HG03342 (cell line): ENCODE measurements at regions not wholly inside any gene's neighbourhood (a gene's known extent, or its start where the extent isn't known, plus 50 kb on each side); places are given as distances from the start of the nearest gene placed in this dataset.

Experiments
- ATAC-seq: cut with Tn5 transposase; IDR thresholded peaks from one replicate; pipeline ENCODE4 v1.9.1; 2021; ENCODE audit warnings: mild to moderate bottlenecking, moderate library complexity; ENCODE audit not compliant: unreplicated experiment

- no peak for ATAC-seq
These were observed 290.4 kb downstream of the AACS start for GRCh38 chr12:125355614-125356013.

- no peak for ATAC-seq
These were observed 290.9 kb downstream of the AACS start for GRCh38 chr12:125356111-125356510.

DNA sequence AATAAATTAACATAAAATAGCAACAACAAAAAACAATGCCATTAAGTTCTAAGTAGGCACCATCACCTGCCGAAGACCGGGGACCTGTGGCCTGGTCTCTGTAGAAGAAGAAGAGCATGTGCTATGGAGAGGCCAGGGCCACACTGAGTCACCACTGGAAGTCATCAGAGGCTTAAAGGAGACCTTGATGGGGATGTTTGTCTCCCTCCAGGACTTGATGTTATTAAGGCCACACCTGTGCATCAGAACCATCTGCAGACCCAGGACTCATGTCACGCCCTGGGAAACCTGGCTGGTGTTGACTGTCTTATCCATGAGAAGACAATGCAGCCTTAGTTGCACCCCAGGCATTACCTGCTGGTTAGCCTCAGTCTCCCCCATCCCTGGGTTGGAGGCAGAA is 292.3 kb downstream of the AACS start:
- no peak for ATAC-seq

DNA sequence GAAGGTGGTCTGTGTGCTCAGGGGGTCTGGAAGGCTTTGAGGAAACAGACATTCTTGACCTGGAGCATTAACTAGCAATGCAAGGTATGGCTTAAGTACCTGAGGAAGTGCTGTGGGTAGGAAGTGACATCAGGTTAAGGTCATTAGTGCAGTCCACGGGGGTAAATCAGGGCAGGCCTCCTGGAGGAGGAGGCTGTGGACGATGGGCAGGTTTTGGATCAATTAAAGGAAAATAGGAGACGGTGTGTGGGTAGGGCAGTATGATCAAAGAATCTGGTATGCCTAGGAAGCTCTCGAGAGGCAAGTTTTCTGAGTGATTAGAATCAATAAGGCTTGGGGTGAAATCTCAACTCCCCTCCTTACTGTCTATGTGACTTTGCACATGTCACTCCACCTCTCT is 295.3 kb downstream of the AACS start:
- ATAC-seq = no peak

DNA sequence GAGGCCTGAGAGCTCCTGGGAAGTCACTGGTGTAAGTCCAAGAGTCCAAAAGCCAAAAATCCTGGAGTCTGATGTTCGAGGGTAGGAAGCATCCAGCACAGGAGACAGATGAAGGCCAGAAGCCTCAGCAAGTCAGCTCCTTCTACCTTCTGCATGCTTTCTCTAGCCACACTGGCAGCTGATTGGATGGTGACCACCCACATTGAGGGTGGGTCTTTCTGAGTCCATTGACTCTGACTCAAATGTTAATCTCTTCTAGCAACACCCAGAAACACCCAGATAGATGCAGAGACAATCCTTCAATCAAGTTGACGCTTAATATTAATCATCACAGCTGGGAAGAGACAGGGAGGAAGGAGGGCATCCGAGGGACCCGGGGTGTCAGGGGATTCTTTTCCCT is 305.8 kb downstream of the AACS start:
- ATAC-seq = no peak

- no peak for ATAC-seq
These were observed 306.9 kb downstream of the AACS start for GRCh38 chr12:125372085-125372484.

- no peak for ATAC-seq
These were observed 308.1 kb downstream of the AACS start for GRCh38 chr12:125373375-125373774.

DNA sequence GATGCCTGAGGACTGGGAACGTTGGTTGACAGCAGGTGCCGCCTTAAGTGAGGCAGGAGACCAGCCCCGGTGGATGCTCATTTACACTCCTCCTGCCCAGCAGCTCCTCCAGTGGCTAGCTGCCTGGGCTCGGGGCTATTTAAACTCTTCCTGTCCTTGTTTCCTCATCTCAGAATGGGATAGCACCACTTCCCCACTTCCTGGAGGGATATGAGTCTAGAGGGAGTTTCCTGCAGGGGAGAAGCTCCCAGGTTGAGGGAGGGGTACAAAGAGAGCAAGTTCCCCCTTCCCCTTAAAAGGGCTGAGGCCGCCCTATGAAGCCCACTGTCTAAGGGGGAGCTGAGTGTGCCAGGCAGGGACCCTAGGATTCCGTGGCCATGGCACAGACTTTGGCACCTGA is 311.2 kb downstream of the AACS start:
- ATAC-seq = no peak

GRCh38 chr12:125377093-125377492 is 311.9 kb downstream of the AACS start:
- no peak for ATAC-seq

DNA sequence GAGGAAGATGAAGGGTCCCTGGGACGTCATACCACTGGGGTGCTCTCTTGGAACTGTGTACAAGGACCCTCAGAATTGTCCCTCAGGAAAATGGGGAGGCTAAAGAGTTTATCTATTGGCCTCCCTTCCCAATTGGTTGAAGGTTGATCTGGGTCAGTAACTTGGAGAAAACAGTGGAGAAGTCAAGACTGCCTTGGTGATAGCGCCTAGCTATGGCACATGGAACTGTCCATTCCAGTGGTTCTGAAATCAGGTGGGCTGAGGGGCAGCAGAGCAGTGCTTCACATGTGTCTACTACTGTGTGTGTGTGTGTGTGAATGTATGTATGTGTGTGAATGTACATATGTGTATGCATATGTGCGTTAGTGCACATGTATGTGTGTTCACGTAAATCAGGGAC is 316.1 kb downstream of the AACS start:
- no peak for ATAC-seq

GRCh38 chr12:125382926-125383325 is 317.7 kb downstream of the AACS start:
- no peak for ATAC-seq

DNA sequence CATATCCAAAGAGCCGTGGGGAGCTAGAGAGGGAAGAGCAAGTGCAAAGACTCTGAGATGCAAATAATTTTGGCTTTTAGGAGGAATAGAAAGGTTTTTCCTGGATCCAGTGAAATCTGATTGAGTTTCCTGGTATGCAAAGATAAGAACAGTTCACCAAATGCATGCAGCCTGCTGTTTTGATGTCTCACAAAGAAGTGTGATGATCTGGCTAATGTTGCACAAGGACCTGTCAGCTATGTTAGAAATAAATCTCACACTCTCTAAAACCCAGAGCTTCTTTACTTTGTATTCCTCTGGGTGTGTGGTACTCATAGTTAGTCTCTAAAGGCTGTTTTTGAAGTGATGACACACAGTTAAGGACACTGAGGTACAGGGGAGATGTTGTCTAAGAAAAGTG is 321.4 kb downstream of the AACS start:
- ATAC-seq = no peak

GRCh38 chr12:125387206-125387605 is 322.0 kb downstream of the AACS start:
- ATAC-seq = no peak

DNA sequence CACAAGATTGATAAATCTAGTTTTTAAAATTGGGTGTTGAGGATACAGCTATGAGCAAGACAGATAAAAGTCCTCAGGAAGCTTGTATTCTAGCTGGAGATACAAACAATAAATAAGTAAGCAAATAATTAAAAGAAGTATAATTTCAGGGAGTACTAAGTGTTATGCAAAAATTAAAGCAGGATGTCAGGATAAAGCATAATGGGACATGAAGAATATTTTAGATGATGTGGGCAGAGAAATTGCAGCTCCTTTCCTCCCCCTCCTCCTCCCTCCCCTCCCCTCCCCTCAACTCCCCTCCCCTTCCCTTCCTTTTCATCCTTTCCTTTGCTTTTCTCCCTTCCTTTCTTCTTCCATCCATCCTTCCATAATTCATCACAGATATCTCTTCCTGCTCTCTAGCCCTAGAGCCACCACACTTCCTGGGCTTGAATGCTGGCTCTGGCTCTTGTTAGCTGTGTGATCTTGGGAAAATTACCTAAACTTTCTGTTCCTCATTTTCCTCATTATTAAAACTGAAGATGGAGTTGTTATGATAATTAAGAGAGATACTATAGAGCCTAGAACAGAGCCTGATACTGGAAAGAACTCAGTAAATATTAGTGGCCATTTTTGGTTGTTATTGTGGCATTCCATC is 323.9 kb downstream of the AACS start:
- no peak for ATAC-seq

DNA sequence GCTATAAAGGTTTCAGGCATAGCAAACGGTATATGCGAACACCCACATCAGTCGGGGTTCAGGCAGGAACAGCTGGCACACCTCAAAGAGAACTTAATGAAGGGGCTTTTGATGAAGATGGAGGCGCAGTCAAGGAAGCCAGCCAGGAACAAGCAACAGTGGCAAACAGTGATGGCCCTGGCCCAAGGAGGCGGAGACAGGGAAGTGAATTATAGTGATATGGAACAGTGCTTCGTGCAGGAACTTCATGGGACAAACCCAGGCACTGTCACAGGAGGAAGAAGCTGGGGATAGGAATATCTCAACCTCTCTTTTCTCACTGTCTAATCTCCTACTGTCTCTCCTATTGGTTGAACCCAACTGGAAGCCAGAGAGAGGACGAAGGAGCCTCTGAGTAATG is 328.3 kb downstream of the AACS start:
- ATAC-seq = no peak

DNA sequence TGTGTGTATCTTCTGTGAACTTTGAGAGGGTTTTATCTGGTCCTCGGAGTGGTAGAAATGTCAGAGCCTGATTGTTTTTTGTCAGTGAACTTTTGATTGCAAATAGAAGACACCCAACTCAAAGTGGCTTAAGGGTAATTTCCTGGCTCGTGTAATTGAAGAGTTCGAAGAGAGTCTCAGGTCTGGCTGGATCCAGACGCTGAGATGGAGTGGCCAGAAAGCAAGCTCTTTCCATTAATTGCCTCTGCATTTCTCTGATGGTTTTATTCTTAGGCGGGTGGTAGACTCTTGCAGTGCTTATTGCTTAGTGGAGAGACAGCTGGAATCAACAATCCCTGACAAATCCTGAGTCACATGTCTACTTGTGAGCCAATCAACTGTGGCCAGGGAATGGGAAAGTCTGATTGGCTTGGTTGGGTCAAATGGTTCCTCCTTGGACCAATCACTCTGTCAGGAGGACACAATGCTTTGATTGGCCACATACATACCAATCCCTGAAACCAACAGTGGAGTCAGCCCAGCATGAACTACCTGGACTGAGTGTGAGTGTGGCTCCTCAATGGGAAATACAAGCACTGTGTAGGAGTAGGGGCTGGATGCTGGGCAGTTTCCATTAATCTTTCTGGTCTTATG is 330.5 kb downstream of the AACS start:
- no peak for ATAC-seq

DNA sequence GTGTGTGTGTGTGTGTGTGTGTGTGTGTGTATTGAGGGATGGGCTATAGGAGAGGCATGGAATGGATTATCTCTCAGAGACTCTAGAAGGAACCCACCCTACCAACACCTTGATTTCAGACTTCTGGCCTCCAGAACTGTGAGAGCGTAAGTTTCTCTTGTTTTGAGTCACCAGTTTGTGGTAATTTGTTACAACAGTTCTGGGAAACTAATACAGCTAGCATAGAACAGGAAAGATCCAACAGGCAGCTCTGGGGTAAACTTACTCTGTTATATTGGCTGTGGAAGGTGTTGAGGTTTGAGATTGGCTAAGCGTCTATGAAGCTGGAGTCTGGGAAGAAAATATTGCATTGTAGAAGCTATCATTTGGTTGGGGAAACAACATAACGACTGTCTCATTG is 334.3 kb downstream of the AACS start:
- ATAC-seq = no peak

DNA sequence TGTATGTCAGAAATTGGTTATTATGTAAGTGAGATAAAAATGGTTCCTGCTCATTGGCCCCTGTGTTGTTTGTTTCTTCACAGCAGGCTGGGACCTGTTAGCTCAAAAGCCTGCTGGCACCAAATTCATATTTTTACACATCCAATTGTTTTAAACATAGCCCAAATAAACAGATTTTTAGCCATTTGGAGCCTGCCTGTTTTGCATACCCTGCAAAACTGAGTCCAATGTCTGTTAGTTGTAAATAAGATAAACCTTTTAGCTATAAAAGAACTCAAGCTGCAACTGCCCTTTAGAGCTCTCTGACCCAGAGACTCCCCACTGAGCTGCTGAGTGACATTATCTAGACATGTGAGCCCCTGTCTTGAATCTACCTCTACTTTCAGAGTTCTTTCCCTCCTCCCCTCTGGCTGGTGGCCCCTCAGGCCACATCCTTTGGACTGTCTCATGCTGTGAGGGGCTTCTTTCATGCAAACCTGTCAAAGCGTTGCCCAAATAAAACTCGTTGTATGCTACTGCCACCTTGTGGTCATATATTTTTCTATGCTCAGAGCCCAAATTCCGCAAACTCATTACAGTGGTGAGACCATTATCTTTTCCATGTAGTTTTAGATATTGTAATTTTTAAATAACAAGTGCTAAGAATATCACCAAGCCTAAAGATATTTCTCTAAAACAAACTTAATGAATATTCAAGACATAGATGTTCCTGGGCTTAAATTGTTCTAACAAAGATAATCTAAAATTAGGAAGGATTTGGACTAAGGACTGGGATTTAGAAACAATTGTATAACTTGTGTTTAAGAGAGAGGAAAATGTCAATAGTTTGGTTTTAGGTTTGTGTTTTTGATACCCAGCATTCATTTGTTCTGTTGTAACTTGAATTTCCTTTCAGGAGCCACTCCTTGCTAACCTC is 337.9 kb downstream of the AACS start:
- ATAC-seq = no peak

- no peak for ATAC-seq
These were observed 338.6 kb downstream of the AACS start for GRCh38 chr12:125403843-125404242.

DNA sequence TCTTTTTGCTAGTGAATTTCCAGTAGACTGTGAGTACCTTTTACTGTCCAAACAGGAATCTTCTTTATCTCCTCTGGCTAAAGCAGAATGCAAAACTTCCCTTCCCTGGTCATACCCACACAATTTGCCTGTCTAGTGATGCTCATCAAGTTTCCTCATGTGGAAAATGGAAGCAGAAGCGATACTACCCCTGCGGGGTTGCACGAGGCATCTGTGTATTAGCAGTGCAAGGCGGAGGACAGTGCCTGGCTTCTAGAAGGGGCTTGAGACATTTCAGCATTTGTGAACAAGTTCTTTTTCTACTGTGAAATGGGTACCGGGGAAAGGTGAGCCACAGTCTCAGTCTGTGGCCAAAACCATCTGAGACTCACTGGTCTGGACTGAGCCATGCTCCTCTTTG is 340.9 kb downstream of the AACS start:
- peak; percentile 92 for ATAC-seq

DNA sequence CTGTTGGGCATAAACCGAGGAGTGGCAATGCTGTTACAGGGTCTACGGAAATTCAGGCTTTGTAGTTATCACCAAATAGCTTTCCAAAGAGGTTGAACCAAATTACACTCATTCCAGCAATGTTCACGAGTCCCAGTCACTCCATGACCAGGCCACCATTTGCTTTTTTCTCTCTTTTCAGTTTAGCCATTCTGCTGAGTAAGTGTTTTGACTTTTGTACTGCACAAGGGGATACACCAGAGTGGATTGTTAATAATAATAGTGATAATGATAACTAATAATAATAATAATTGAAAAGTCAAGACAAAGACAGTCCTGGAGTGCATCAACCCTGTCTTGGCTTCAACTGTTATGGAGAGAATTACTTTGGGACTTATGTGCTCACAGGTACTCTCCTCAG is 343.5 kb downstream of the AACS start:
- ATAC-seq = no peak

DNA sequence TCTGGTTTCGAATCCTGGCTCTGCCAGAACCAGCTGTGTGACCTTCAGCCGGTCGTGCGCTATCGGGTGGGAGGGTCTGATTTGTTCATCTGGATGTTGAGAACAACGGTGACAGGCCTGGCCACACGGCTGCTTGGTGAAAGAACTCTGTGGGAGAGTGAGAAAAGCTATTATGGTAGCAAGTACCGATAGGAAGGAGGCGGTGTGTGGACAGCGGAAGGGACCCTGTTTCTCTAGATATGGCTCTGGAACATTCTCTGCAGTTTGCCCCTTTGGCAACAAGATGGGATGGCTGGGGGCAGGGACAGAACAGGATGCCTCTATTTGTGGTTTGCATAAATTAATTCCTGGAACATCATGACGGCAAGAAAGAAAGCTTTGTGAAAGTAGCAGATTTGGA is 347.3 kb downstream of the AACS start:
- no peak for ATAC-seq
